ENCODE measurements at regions not wholly inside any gene's neighbourhood (a gene's known extent, or its start where the extent isn't known, plus 50 kb on each side); places are given as distances from the start of the nearest gene placed in this dataset.
A peak's percentile ranks its signal among the peaks of the same experiment; 100 is the strongest.

GRCh38 chr5:165560648-165561047 is 2055.2 kb downstream of the MAT2B start:
- DNase-seq (ENCODE audit: low spot score), result no peak

DNA sequence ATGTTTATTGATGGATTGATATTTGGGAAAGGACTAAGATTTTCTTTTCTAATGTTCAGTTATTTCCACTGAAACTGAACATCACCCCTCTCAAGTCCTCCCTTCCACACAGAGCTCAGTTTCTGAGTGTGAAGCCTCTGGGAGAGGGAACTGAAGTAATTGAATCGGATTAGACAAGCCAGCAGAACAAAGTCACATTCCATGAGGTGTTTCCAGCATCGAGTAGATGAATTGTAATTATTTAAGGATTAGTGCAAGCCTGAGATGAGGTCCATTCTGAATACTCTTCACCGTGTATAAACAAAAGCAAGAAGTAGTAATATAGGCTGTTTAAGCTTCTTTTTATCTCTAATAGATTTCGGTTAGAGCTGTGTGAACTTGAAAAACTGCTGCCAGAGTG is 2060.5 kb downstream of the MAT2B start:
- no peak for DNase-seq (ENCODE audit: low spot score)

- DNase-seq (ENCODE audit: low spot score), result no peak
Measured at GRCh38 chr5:165569551-165569950, 2064.1 kb downstream of the MAT2B start.

DNA sequence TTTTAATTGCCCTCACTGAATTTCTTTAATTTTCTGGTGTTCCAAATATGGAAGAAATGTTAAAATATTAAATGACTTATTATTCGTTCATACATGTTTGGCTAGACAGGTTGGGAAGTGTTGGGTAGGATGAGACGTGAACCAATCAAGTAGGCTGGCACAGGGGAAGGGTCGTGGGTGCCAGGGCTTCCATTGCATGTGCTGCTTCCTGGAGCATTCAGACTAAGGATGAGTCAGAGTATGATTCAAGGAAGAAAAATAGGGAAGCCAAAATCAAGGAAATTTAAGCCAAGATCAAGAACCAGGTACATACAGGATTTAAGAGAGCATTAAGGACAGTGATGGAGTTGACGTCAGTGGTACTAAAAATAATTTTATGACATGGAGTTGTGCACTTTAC is 2068.0 kb downstream of the MAT2B start:
- DNase-seq (ENCODE audit: low spot score), result peak; percentile 55

- peak; percentile 67 for DNase-seq (ENCODE audit: low spot score)
Measured at GRCh38 chr5:165574100-165574499, 2068.7 kb downstream of the MAT2B start.

- no peak for DNase-seq (ENCODE audit: low spot score)
Measured at GRCh38 chr5:165576678-165577275, 2071.4 kb downstream of the MAT2B start.

GRCh38 chr5:165579911-165580310 is 2074.5 kb downstream of the MAT2B start:
- no peak for DNase-seq (ENCODE audit: low spot score)

DNA sequence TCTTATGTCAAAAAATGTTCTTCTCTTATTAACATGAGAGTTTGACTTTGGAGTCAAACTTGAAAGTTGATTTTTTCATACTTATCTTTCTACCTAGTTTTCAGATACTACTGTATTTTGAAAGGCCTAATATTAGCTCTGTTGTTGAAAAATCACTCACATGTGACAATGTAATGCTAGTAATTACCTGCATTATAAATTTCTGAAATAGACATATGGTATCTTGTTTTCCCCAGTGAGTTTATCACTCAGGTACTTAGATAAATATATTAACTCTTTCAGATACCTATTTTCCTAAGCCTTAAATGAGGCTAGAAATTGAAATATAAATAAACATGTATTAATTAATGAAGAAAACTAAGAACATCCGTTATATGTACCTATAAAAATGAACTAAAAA is 2089.3 kb downstream of the MAT2B start:
- no peak for DNase-seq (ENCODE audit: low spot score)

- no peak for DNase-seq (ENCODE audit: low spot score)
Measured at GRCh38 chr5:165602529-165602928, 2097.1 kb downstream of the MAT2B start.

GRCh38 chr5:165607026-165607425 is 2101.6 kb downstream of the MAT2B start:
- no peak for DNase-seq (ENCODE audit: low spot score)

GRCh38 chr5:165609871-165610270 is 2104.5 kb downstream of the MAT2B start:
- DNase-seq (ENCODE audit: low spot score), result no peak

DNA sequence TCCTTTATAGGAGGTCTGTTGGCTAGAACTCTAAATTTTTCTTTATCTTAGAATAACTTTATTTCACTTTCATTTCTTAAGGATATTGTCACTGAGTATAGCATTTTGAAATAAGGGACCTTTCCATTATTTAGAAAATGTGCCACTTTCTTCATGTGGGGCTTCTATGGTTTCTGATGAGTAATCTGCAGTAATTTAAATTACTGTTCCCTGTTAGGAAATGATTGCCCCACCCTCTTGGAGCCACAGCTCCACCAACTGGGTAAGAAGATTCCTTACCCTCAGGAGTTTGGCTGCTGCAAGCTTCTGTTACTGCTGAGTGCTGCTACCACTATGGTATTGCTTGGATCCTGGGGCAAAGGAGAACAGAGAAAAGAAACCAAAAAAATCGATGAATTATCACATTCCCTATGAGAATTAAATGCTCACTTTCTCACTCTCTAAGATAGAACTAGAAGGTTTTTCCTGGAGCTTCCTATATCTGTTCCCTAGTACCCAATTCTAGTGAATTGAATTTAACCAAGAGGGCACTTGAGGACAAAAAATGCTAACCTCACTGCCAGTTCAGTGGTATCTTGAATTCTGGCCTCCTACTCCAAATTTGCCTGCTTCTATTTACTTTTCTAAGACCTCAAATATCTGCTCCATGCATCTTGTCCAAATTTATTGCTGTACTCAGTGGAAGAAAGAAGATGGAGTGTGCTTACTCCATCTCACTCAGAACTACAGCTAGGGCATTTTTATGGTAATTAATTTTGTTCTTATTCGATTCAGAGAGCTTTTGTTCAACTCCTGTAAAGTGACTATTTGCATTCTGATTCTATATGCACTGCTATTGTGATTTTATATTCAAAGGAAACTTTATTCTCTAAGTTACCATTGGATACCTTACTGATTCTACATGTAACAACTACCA is 2111.3 kb downstream of the MAT2B start:
- peak; percentile 9 for DNase-seq (ENCODE audit: low spot score)

- DNase-seq (ENCODE audit: low spot score), result no peak
Measured at GRCh38 chr5:165617491-165617890, 2112.1 kb downstream of the MAT2B start.

GRCh38 chr5:165620394-165620793 is 2115.0 kb downstream of the MAT2B start:
- no peak for DNase-seq (ENCODE audit: low spot score)

DNA sequence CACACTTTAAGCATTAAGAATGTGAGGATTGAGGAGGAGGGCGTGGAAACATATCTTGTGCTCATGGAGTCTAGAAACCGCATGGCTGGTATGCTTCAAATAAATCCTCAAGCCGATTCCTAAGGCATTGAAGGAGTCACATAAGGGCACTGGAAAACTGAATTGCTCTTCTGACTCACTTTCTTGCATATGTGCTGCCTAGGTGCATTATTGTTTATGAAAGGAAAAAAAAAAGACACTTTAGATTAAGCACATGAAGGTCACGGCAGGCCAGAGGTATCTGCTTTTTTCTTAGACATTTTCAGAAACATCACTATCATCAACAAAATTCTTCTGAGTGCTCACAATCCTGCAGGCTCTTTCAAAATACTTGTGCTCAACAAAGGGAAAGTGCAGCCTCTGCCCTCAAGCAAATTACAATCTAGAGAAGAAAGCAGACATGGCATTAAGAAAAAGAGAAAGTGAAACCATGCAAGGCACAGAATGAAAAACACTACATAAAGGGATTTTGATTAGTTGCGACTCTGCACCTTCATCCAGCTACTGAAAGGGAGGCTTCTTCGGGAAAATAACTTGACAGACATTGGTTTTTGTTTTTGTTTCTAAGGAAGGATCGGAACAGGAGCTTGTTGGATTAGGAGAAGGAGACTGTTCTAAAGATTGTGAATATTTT is 2117.6 kb downstream of the MAT2B start:
- no peak for DNase-seq (ENCODE audit: low spot score)

GRCh38 chr5:165624166-165624946 is 2118.9 kb downstream of the MAT2B start:
- DNase-seq (ENCODE audit: low spot score), result no peak

GRCh38 chr5:165626161-165626560 is 2120.7 kb downstream of the MAT2B start:
- no peak for DNase-seq (ENCODE audit: low spot score)

DNA sequence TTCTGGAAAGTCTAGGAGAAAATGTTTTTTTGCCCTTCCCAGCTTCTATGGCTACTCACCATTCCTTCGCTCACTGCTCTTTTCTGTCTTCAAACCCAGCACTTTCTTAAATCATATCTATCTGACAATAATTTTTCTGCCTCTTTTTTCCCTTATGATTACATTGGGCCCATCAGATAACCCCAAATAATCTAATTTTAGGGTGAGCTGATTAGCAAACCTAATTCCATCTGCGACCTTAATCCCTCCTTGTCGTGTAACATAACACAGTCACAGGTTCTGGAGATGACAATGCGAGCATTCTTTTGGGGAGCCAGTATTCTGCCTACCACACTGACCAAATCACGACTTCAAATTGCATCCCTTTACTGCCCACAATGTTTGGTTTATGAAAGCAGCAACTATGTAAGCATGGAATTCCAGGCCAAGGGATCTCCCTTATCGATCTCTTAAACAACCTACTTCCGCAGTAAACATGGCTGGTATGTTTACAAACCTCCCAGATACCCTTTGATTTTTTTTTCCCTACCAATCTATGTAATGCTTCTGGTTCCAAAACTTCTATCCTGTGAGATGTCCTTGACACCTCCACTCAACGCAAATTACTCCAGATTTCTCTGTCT is 2122.2 kb downstream of the MAT2B start:
- DNase-seq (ENCODE audit: low spot score), result no peak

- peak; percentile 60 for DNase-seq (ENCODE audit: low spot score)
Measured at GRCh38 chr5:165630261-165630778, 2124.9 kb downstream of the MAT2B start.

GRCh38 chr5:165631235-165631634 is 2125.8 kb downstream of the MAT2B start:
- no peak for DNase-seq (ENCODE audit: low spot score)

DNA sequence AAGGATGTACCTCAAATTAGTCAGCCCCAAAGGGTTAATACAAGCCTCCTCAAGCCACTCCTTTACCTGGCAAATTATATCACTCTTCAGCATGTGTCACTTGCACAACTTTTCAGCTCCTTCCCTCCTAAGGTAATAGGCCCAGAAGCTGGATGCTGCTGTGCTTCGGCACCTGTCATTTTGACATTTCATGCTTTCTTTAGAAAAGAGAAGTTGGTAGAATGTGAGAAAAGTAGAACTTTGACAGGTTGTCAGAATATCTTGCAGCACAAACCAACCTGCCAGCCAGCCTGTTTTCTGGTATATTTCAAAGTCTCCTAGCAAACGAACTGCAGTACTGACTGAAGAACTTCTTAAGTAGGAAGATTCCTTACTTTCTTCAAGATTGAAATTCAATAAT is 2136.9 kb downstream of the MAT2B start:
- DNase-seq (ENCODE audit: low spot score), result no peak
